Left lung (tissue), 4 donors: ENCODE measurements at regions not wholly inside any gene's neighbourhood (a gene's known extent, or its start where the extent isn't known, plus 50 kb on each side); places are given as distances from the start of the nearest gene placed in this dataset.

Experiments
- ATAC-seq: fragments of 200-7000 bp; cut with Tn5 transposase; one replicate; pipeline ENCODE4 v1.9.1; 2020; ENCODE audit warnings: moderate library complexity
- DNase-seq, 4 donors: peaks; one replicate each; pipeline ENCODE4 v3.0.0-alpha.2; 2013 to 2020
- H3K27ac ChIP-seq, 2 donors: fragments of 200-600 bp; sonication (generic) in 1 of 2; one replicate each; pipeline versions ENCODE4 v1.5.0 to v1.8.0; 2020 to 2021
- H3K27me3 ChIP-seq, 2 donors: fragments of 200-600 bp; sonication (generic) in 1 of 2; one replicate each; pipeline versions ENCODE4 v1.5.0 to v1.8.0; 2020 to 2021
- H3K36me3 ChIP-seq, 2 donors: fragments of 200-600 bp; sonication (generic) in 1 of 2; one replicate each; pipeline versions ENCODE4 v1.5.0 to v1.8.0; 2020 to 2021
- H3K4me1 ChIP-seq, 2 donors: fragments of 200-600 bp; one replicate each; pipeline ENCODE4 v1.8.0; 2021
- H3K4me3 ChIP-seq, 2 donors: fragments of 200-600 bp; sonication (generic) in 1 of 2; one replicate each; pipeline versions ENCODE4 v1.5.0 to v1.8.0; 2020 to 2021; ENCODE audit warnings: mild to moderate bottlenecking in 1 of 2
- H3K9me3 ChIP-seq, 2 donors: fragments of 200-600 bp; sonication (generic) in 1 of 2; one replicate each; pipeline versions ENCODE4 v1.5.0 to v1.8.0; 2020 to 2021
- intact Hi-C, 2 donors: fragments of 100-400 bp; cut with DNase I; formaldehyde crosslinking; loops; one replicate each; pipeline versions ENCODE4 v1.11.2 to v1.14.2; 2022
- TF ChIP-seq, protein P1 (sequence below), 2 donors: fragments of 200-600 bp; sonication (generic) in 1 of 2; IDR thresholded peaks; one replicate each; pipeline versions ENCODE4 v1.5.0 to v1.8.0; 2021; ENCODE audit warnings: antibody characterized with exemption in 2 of 2
- donor health status: DM: no; HTN: yes; CAD: no.
- donor health status: DM: no; HTN: no; CAD: no.

DNA sequence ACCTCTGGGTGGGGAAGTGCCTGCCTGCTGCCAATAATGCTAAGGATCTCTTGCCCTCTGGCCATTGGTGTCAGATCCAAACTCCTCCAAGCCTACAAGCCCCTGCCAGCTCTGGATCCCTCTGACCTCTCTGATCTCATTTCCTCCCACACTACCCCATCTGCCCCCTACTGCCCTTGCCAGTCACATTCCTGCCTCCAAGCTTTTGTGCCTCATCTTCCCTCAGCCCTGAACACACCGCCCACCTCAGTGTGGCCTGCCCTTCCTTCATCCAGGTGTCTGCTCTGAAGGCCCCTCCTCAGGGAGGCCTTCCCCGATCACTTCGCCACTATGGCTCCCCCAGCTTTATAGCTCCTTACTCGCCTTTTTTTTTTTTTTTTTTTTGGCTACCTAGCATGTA is 161.0 kb upstream of the GLI2 start:
- no peak for ATAC-seq
- intact Hi-C loops: no loop called here
- Histone ChIP-seq H3K4me1 (peaks cover 0 to 6% of the 10 kb centered on the region in 2 donors), H3K27ac (no peak overlapping the region), H3K36me3 (no peaks in the 10 kb centered on the region), H3K9me3 (no peaks in the 10 kb centered on the region), H3K27me3 (peaks cover 0 to 28% of the 10 kb centered on the region in 2 donors), H3K4me3 (no peak overlapping the region)
- TF ChIP-seq, protein P1, sequence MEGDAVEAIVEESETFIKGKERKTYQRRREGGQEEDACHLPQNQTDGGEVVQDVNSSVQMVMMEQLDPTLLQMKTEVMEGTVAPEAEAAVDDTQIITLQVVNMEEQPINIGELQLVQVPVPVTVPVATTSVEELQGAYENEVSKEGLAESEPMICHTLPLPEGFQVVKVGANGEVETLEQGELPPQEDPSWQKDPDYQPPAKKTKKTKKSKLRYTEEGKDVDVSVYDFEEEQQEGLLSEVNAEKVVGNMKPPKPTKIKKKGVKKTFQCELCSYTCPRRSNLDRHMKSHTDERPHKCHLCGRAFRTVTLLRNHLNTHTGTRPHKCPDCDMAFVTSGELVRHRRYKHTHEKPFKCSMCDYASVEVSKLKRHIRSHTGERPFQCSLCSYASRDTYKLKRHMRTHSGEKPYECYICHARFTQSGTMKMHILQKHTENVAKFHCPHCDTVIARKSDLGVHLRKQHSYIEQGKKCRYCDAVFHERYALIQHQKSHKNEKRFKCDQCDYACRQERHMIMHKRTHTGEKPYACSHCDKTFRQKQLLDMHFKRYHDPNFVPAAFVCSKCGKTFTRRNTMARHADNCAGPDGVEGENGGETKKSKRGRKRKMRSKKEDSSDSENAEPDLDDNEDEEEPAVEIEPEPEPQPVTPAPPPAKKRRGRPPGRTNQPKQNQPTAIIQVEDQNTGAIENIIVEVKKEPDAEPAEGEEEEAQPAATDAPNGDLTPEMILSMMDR (IDR thresholded peaks at IDR 0.05): no peak
- peak in 1 of 4 donors; percentile 30 for DNase-seq

DNA sequence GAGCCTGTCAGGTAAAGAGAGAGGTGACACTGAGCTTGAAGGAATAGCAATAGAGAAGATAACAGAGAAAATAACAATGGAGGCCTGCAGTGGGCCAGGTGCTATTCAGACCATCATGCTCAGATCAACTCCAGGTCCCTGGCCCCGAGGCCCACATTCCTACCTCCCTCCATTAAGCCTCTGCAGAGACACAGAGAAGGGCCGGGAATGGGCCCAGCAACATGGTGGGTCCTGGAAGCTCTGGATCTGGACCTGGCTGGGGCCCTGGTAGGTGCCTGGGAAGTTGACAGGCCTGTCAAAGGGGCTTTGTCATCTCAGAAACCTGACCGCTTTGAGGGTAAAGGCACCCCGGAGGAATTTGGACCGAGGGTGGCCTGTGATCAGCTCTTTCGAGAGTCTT is 159.7 kb upstream of the GLI2 start:
- peaks cover 0 to 6% of the 10 kb centered on the region in 2 donors for H3K4me1 ChIP-seq
- DNase-seq (peak in 1 of 4 donors; percentile 23), ATAC-seq (no peak)
- no peaks in the 10 kb centered on the region for H3K36me3 ChIP-seq
- H3K27me3 ChIP-seq: peaks cover 0 to 39% of the 10 kb centered on the region in 2 donors
- TF ChIP-seq, protein P1 (IDR thresholded peaks at IDR 0.05): no peak
- H3K4me3 ChIP-seq: no peak overlapping the region
- no peak overlapping the region for H3K27ac ChIP-seq
- no peaks in the 10 kb centered on the region for H3K9me3 ChIP-seq
- intact Hi-C loops: no loop called here

GRCh38 chr2:120576509-120577474 is 158.9 kb upstream of the GLI2 start:
- DNase-seq: peak in 2 of 4 donors; percentile 24 to 72
- H3K9me3 ChIP-seq: no peaks in the 10 kb centered on the region
- no peak overlapping the region for H3K27ac ChIP-seq
- no peak overlapping the region for H3K4me3 ChIP-seq
- intact Hi-C loops: no loop called here
- peaks cover 0 to 6% of the 10 kb centered on the region in 2 donors for H3K4me1 ChIP-seq
- H3K27me3 ChIP-seq: peaks cover 0 to 39% of the 10 kb centered on the region in 2 donors
- peak; percentile 56 for ATAC-seq
- TF ChIP-seq, protein P1 (IDR thresholded peaks at IDR 0.05): no peak
- H3K36me3 ChIP-seq: no peaks in the 10 kb centered on the region

GRCh38 chr2:120577721-120578295 is 157.9 kb upstream of the GLI2 start:
- intact Hi-C loops: no loop called here
- Histone ChIP-seq H3K4me3 (no peak overlapping the region), H3K27ac (no peak overlapping the region), H3K27me3 (peaks cover 0 to 47% of the 10 kb centered on the region in 2 donors), H3K36me3 (no peaks in the 10 kb centered on the region), H3K4me1 (peaks cover 0 to 6% of the 10 kb centered on the region in 2 donors), H3K9me3 (no peaks in the 10 kb centered on the region)
- TF ChIP-seq, protein P1 (IDR thresholded peaks at IDR 0.05): no peak
- DNase-seq: peak in 1 of 4 donors; percentile 10
- ATAC-seq: no peak
